A172 (cell line): ENCODE measurements at regions not wholly inside any gene's neighbourhood (a gene's known extent, or its start where the extent isn't known, plus 50 kb on each side); places are given as distances from the start of the nearest gene placed in this dataset.
A peak's percentile ranks its signal among the peaks of the same experiment; 100 is the strongest.

Experiments
- DNase-seq: peaks from one replicate; pipeline ENCODE4 v3.0.0-alpha.2; 2015; ENCODE audit warnings: low spot score

DNA sequence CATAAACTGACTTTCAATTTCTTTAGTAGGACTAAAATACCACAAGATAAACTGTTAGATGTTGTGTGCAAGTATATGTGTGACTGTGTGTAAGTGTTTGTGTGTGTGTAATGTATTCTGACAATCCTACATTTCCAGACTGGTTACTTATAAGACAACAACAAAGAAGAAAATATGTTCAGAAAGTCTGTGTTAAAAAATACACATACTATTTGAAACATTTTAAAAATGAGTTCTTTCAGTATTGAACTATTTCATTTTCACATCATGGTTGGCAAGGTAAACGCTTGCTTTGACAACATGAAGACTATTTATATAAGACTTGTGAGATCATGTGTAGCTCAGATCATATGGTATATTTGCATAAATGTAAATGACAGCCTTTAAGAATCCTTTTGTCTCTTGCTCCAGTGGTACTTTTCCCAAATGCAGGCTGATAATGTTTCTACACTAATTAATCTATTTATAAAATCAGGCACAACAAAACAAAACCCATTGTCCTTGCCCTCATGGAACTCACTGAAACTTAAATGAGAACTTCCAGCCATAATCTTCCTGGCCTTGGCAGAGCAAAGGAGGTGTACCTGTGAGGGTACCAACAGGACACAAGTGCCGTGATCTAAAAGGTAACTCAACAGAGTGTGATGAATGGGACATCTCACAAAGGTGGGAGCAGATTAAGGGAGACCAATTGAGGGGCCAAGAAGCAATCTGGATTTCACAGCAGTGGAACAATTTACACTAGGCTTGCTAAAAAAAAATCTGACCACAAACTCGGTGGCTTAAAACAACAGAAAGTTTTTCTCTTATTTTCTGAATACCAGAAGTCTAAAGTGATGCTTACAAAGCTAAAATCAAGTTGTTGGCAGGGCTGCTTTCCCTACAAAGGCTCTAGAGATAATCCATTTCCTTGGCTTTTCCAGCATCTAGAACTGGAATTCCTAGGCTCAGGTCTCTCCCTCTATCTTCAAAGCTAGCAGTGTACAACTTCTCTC lies 349.0 kb downstream of the TBC1D4 start:
- no peak for DNase-seq

DNA sequence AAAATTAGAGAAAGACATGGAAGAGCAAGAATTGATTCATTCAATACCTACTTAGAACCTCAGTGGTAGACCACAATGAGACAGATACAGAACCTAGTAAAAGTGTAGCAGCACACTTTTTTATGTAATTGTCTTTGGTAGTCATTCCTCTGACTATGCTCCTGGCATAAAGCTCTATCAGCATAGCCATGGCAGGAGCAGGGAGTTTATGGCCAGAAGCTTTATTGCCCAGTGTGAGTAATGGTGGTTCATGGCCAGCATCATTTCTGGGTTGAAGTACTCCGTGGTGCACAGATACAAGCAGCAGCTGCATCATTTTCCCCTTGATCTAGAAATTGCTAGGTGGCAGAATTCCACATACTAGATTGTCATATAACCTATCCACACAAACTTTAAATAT lies 352.6 kb downstream of the TBC1D4 start:
- DNase-seq = no peak

DNA sequence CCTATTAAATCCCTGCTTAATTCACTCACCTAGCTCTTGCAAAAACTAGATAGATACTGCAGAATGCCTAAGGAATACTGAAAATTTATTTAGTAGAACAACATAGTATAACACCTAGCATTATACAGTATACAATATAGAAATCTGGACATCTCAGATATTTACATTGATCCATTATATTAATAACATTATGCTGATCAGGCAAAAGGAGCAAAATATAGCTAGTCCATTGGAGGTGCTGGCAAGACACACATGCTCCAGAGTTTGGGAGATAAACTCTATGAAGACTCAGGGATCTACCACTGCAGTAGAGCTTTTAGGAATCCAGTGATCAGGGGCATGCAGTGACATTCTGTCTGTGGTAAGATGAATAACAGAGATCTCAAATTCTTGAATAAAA lies 357.6 kb downstream of the TBC1D4 start:
- DNase-seq = no peak

DNA sequence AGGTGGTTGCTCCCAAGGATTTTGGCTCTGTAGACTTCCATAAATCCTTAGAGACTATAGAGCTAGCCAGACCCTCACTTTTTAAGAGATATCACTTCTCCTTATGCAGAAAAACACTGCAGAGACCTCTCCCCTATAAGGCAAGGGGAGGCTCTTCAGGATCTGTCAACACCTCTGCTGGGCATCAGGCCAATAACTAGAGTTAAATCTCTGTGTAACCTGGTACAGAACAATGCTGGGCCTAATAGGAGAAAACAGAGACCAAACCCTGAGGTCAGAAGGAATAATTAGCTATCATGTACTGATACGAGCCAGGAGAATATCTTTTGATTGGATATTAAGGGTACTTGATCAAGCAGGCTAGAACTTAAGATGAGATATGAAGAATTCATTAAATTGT lies 358.5 kb downstream of the TBC1D4 start:
- no peak for DNase-seq

DNA sequence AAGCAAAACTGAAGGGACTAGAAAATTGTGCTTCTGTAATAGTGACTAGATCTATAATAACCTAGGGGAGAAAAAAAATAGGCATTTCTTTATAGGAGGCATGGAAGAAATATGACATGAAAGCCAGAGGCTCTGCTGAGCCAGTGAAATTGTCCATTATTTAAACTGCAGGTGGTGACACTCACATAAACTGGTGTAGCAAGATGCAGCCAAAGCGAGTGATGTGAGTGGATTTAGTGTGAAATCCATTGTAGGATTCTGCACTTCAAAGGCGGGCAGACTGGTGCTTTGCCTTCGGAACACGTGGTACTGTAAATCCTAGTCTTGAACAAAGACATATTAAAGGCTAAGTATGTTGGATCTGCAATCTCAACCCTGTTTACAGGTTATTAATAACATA lies 361.9 kb downstream of the TBC1D4 start:
- no peak for DNase-seq

DNA sequence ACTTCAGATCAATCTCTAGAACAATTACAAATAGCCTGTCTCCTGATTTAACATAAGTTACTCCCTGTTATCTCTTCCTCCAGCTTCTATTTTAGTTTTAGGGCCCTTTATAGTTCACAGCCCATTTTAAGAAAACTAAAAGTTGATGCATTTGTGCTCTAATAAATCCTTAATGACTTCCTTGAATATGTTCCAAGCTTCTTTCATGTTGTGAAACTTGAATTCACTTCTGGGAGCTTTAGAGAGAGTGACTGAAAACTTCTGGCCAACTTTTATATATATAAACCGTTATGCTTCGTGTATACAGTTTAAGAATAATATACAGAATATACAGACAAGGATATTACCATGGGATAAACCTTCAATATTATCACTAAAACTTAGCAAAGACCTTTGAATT lies 366.8 kb downstream of the TBC1D4 start:
- no peak for DNase-seq

DNA sequence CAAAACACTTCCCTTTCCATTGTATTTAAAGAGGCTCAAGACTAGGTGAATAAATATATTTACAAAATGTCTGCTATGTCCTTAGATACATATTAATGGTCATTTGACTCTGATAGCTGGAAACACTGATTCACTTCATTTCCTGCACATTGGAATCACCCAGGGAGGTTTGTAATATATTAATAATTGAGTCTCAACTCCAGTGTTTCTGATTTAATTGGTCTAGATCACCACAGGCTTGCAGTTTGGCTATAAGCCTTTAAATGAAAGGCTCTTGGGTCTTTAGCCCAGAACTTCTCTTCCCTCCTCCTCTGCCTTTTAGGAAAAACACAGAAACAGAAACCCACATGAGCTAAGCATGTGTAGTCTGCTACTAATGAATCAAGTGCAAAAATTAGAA lies 378.0 kb downstream of the TBC1D4 start:
- no peak for DNase-seq

DNA sequence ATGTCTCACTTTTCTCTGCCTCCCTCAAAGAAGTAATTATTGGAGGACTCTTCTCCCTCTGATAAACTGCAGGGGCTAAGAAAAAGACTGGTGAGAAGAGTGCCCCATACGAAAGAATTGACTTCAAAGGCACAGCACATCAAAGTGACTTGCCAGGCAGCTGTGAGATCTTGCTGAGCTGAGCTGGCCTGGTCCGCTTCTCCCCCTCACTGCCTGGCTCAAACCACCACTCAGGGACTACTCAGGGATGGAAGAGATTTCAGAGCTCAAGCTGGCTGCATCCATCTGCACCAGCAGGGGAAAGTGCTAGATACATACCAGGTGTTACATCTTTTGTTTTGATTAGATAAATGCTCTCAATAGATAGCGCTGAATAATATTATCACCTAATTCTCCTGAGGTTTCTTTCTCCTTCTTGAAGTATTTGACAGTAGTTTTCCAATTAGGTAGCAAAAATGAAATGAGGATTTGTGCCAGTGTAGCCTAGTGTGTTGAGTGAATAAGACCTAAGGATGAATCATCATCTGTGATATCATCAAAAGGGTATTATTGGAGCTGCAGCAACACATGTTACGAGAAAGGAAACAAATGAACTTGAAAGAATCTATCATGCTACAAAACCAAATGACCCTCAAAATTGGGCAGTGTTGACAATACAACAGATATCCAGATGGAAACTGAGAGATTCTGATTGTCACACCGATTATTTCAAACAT lies 379.8 kb downstream of the TBC1D4 start:
- peak; percentile 32 for DNase-seq

DNA sequence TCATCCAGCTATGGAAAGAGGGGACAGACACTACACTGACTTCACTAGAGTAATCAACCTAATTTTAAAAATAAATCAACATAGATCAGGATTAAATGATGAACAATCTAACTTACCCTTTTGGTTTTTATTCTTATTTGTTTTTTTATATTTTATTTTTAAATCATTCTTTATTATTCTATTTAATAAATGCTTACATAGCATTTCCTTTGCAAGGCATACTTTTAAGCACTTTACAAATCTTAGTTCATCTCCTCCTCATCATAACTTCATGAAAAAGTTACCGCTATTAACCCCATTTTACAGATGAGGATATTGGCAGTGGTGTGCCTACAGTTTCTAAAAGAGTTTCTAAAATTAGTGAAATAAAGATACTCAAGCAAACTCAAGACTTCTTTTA lies 380.6 kb downstream of the TBC1D4 start:
- DNase-seq = no peak

DNA sequence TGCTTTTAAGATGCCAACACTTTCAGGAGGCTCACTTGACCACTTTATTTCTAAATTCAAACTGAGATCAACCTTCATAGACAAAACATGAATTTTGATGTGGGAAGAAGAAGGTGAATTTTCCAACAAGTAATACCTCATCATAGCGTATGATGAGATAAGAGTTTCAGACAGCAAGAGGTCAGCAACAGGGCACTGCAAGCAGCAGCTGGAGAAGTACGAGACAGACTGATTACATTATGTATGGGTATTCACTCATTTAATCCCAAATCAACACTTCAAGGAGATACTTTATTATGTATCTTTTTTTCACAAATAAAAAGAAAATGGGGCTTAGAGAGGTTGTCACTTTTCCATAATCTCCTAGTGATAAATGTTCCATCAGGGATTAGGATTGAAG lies 389.8 kb downstream of the TBC1D4 start:
- DNase-seq = no peak

DNA sequence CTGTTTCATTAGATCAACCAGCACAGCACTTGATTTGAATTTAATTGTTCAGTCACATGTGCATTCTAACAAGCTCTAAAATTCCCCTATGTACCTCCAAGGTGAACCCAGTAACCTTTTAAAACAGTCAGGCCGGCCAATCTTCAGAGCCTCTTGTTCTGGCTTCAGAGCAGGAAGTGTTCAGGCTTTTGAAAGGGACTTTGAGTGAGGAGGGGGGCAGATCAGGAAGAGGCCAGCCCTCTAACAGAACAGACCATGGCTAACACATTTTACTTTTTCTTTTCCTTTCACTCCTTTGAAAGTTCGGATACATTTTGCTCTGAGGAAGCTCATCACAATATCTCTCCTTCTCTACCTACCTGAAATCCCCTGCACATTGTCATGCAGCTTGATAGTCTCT lies 390.3 kb downstream of the TBC1D4 start:
- DNase-seq = no peak

DNA sequence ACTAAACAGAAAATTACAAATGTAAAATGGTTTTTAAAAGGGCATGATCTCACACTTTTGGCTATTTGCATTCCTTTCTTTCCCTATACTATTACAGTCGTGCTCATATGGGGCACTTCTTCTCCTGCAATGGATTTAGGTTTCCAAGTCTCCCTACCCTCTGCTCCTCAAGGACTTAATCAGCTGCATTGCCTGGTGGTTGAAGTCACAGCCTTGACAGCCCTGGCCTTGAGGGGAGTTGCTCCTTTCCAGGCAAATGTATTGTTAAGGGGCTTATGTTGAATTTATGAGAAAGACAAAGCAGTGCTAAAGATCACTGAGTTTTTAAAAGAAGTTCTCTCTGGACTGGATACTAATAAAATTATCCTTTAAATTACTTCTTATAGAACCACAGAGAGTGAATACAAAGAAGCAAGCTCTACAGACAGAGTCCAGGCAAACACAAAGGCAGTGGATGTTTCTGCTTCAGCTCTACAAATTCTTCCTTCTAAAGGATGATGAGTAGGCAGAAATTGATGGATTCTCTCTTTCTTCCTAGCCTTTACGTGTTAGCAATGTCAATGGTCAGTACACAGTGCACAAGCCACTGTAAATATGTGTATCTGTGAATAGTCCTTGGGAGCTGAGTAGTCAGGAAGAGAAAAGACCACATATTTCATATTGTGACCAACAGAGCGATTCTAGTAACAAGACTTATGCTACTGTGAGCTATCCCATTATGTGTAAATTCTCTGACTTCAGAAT lies 390.9 kb downstream of the TBC1D4 start:
- no peak for DNase-seq

DNA sequence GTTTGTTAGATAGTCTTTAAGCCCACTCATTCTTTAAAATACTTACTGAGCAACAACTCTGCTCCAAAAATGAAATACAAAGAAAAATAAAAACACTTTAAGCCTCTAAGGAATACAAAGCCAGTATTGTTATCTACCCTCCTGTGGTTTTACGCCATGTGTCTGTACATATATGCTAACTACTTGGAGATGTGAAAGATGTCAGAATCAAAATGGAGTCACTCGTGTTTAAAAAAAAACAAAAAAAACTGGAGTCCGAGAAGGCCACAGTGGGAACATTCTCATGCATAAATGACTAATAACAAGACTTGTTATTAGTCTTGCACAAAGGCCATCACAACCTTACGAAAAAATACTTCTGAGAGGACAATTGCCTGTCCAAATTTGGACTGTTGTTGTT lies 393.1 kb downstream of the TBC1D4 start:
- DNase-seq = no peak

DNA sequence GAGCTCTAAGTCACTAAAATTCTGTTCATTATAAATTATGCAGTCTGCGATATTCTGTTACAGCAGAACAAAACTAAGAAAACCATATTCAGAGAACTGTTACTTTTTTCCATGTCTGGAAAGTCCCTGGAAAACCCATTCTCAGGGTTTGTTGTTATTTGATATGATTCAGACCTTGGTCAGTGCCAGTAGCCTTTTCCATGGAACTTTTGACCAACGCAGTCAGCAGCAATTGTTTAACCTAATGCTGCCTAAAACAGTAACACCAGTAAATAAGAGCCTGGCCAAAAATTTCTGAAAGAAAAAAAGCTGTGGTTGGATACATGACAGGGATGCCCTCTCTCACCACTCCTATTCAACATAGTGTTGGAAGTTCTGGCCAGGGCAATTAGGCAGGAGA lies 402.7 kb downstream of the TBC1D4 start:
- peak; percentile 46 for DNase-seq

DNA sequence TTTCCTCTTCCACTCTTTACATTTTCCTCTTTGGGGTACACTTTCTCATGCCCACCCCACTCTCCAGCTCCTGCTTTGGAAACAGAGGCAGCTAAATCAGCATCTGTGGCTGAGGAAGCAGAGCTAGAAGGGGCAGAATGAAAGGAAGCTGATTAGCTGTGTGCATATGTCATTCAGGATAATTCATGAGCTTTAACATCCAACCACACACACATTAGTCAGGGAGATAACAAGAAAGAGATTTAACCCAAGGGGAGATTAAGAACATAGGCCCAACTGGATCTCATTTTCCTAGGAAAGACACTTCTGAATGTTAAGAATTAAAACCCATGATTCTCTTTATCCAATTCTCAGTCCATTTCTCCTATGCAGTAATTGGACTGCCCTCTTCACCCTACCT lies 405.5 kb downstream of the TBC1D4 start:
- no peak for DNase-seq

DNA sequence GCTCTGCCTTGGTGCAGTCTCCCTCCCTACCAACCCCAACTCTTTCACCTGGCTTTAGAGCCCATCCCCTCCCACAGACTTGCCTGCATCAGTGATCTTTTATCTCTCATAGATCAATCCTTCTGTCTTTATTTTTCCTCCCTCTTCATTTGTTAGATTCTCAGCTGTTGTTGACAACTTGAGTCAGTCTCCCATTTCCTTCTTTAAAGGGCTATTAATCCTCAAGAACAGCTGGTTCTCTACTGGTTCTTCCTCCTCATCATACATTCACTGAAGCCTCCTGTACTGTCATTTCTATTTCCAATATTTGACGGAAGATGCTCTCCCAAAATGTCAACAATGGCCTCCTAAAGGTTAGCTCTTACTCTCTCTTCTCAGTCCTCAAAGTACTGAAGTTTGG lies 408.2 kb downstream of the TBC1D4 start:
- no peak for DNase-seq

DNA sequence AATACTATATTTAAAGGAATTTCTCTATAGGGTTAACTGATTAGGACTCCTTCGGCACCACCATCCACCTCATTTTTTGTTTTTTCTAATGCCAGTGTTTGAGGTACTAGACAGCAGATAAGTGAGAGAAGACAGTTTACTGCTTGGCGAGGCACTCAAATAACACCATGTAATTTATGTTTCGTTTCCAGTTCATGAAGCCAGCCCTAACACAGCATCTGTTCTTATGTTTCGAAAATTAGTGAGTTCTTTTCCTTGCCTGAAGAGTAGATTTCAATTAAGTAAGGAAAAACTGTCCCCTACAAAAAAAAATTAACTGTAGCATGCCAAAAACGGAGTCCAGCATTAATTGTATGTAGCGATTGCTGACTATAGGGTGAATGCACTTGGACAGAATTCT lies 409.1 kb downstream of the TBC1D4 start:
- DNase-seq = no peak

DNA sequence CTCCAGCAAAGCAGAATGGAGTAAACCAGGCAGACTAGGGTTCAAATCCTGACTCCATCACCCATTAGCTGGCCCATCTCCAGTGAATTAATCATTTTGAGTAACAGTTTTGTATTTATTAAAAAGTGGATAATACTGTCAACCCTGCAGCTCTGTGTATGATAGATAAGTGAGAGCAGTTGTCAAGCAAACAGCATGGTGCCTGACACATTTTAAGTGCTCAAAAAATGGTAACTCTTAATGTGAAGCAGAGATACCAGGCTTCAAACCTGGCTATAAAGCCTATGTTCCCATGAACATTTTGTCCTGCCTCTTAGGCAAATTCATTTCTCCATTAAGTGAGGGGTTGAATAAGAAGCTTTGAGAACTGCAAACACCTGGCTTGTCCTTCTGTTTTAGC lies 409.6 kb downstream of the TBC1D4 start:
- no peak for DNase-seq

DNA sequence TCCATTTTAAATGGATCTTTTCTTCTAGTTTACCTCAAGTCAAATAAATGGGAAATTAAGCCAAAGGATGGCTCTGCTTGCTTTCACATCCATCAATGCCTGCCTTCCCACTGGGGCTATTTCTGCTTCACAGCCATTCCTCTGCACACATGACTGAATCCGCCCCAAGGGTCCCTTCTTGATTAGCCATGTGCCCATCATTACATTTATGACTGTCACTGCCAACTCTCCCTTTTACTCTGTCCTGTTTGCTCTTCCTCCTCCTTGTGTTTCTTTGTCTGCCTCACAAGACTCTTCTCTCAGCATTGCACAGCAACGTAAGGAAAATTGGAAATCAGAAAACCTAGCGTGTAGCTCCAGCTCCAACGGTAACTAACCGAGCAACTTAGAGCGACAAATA lies 410.2 kb downstream of the TBC1D4 start:
- no peak for DNase-seq

DNA sequence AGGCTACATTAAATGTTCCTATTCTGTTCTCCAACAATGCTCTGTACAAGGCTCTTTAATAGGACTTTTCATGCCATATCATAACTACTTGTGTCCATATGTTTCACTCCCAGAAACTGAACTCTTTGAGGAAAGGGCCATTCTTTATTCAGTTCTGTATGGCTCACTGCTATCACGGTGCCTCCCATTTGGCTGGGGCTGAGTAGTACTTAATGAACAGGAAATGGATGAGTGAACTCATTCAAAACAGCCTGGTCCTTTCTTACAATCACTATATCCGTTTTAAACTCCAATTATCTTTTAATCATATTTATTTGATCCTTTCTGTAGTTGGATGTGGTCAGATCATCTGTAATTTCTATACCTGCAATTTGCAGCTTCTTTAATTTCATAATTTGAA lies 410.6 kb downstream of the TBC1D4 start:
- no peak for DNase-seq

DNA sequence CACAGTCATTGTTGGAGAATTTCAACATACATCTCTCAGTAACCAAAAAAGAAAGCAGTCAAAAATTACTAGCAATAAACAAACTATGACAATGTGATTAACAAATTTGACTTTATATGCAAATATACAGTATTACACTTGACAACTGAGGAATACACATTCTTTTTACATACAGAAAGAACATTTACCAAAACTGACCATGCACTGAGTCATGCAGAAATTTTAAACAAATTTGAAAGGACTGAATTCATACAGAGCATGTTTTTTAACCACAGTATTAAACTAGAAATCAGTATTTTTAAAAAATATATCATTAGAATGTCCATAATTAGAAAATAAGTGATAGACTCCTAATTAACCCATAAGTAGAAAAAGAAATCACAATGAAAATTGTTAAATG lies 420.1 kb downstream of the TBC1D4 start:
- no peak for DNase-seq

DNA sequence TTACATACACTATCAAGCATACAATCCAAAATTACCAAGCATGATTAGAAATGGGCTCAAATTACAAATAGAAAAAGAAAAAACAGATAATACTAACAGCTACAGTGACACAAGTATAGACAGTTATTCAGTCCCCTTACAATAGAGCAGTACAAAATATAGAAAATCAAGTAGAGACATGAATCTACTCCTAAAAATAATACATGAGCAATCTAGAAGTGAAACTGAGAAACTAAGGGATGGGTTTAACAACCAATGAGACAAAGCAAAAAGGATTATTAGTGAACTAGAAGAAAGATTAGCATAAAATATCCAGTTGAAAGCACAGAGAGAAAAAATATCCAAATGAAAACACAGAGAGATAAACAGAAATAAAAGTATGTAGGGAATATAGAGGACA lies 426.7 kb downstream of the TBC1D4 start:
- no peak for DNase-seq

DNA sequence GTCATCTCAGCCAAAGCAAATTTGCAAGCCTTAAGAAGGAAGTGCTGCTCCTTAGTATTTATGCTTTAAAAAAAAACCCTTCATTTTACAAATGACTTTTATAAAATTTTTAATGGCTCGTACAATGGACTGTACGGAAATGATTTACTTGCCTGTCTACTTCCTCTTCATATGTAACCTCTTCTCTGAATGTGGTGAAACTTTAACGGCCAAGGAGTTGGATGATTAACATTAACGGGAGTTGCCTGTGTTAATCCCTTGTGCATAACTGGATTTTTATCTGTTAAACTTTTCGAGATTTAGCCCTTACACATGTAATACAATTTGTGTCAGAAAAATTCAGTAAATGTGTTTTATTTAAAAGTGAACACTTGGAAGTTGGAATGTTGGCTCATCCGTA lies 429.4 kb downstream of the TBC1D4 start:
- no peak for DNase-seq
